IPS-18a (cell line): ENCODE measurements at regions not wholly inside any gene's neighbourhood (a gene's known extent, or its start where the extent isn't known, plus 50 kb on each side); places are given as distances from the start of the nearest gene placed in this dataset.

Experiments used
- H3K27ac ChIP-seq: one replicate; pipeline ENCODE4 v1.5.1; 2013; ENCODE audit warnings: low read length
- H3K27me3 ChIP-seq: one replicate; pipeline ENCODE4 v1.6.1; 2013; ENCODE audit warnings: mild to moderate bottlenecking, low read length; ENCODE audit not compliant: control insufficient read depth, insufficient read depth
- H3K36me3 ChIP-seq: one replicate; pipeline ENCODE4 v1.6.1; 2013; ENCODE audit warnings: low read depth, low read length; ENCODE audit not compliant: control insufficient read depth
- H3K4me1 ChIP-seq: one replicate; pipeline ENCODE4 v1.6.1; 2013; ENCODE audit warnings: low read depth, low read length; ENCODE audit not compliant: control insufficient read depth
- H3K4me3 ChIP-seq: one replicate; pipeline ENCODE4 v1.5.1; 2013; ENCODE audit warnings: low read length
- H3K9ac ChIP-seq: one replicate; pipeline ENCODE4 v1.6.1; 2013; ENCODE audit warnings: mild to moderate bottlenecking, low read length, moderate library complexity
- H3K9me3 ChIP-seq: one replicate; pipeline ENCODE4 v1.6.1; 2013; ENCODE audit warnings: low read depth, low read length; ENCODE audit not compliant: control insufficient read depth

DNA sequence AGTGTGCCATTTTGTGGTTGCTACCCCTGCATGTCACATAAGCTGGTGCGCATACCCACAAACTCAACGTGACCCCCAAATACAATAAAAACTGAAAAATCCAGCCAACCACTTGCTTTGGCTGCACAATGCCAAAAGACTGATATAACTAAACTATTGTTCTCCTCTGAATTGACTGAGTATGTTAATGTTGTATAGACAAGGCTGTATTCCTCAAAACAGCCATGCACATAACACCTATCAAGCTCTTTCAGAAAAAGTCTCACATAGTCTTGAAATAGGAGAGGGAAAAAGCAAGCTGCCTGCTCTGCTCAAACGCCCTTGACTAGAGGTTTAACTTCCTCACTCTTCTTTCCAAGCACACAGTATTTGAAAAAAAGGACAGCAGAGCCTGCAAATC, 126.4 kb upstream of the NOCT start:
- H3K4me3 ChIP-seq = no peak overlapping the region
- no peak overlapping the region for H3K9ac ChIP-seq
- H3K27ac ChIP-seq = no peak overlapping the region
- H3K4me1 ChIP-seq = peaks cover 18% of the 10 kb centered on the region
- H3K9me3 ChIP-seq = peaks cover 4% of the 10 kb centered on the region
- no peaks in the 10 kb centered on the region for H3K27me3 ChIP-seq
- no peaks in the 10 kb centered on the region for H3K36me3 ChIP-seq

DNA sequence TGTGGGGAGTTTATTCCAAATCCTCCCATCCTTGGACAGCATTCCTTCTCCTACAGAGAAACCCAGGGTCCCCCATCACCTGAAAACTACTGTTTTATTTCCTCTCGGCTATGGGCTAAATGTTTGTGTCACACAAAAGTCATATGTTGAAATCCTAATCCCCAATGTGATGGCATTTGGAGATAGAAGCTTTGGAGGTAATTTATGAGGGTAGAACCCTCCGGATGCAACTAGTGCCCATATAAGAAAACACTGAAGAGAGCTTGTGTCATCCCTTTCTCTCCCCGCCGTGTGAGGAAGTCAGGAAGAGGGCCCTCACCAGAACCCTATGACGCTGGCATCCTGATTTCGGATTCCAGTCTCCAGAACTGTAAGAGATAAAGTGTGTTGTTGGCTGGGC, 127.8 kb upstream of the NOCT start:
- Histone ChIP-seq H3K9me3 (peaks cover 4% of the 10 kb centered on the region), H3K27me3 (no peaks in the 10 kb centered on the region), H3K4me1 (peaks cover 18% of the 10 kb centered on the region), H3K4me3 (no peak overlapping the region), H3K36me3 (no peaks in the 10 kb centered on the region), H3K9ac (no peak overlapping the region), H3K27ac (no peak overlapping the region)

DNA sequence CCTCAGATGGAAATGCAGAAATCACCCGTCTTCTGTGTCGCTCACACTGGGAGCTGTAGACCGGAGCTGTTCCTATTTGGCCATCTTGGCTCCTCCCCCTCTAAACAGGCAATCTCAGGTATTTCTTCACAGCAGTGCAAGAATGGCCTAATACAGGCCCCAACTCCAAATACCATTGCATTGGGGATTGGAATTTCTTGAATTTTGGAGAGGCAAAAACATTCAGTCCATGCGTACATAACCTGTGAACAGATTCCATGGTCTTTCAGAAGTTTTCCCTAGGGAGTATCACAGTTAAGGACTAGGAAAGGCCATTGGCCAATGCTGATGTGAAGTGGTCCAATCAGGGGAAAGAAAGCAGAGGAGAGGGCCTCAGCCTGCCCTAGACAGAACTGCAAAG, 128.2 kb upstream of the NOCT start:
- Histone ChIP-seq H3K27ac (no peak overlapping the region), H3K9me3 (peaks cover 4% of the 10 kb centered on the region), H3K4me3 (no peak overlapping the region), H3K9ac (no peak overlapping the region), H3K27me3 (no peaks in the 10 kb centered on the region), H3K36me3 (no peaks in the 10 kb centered on the region), H3K4me1 (peaks cover 17% of the 10 kb centered on the region)

DNA sequence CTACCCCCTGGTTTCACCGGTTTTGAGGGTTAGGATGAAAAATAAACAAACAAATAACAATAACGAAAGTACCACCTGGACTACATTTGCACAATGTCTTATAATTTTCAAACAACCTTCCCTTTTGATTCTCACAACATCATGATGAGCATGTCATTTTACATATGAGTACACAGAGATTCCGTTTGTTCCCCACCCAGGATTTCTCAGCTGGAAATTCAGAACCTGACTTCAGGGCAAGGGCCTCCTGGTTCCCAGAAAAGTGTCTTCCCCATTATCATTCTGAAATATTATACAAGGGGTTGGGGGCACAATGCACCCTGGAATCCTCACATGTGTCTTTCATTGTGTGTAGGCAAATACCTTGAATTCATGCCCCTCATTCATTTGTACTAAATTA, 135.8 kb upstream of the NOCT start:
- no peaks in the 10 kb centered on the region for H3K27me3 ChIP-seq
- H3K4me3 ChIP-seq = no peak overlapping the region
- no peak overlapping the region for H3K27ac ChIP-seq
- H3K9me3 ChIP-seq = no peaks in the 10 kb centered on the region
- H3K4me1 ChIP-seq = no peaks in the 10 kb centered on the region
- H3K36me3 ChIP-seq = no peaks in the 10 kb centered on the region
- H3K9ac ChIP-seq = no peak overlapping the region

DNA sequence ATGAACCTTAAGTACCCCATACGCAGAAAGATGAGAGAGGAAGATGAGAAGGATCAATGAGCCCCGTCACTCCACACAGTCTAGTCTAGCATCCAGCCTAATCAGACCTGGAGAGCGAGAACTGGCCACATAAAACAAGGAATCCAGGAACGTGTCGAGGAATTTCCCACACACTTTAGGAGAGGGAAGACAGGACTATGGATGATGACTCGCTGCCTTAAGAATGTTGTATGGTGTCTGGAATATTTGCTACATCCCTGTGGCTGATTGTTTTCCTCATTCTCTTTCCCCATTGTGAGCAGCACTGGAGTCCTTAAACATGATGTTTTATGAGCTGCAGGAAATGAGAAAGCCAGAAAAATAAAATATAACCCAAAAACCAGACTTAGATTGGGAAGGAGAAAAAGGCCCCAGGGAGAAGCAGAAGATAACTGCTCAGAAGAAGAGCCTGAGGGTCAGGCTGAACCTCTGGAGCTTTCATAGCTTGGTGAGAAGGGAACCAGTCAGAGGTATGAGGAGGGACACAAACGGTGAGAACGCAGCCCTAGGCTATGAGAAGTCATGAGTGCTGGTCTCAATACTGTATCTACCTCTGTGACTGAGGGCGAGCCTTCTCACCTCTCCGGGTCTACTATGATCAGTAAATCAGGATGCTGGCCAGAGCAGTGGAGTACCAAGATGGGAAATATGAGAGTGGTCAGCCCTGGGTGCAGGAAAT, 139.5 kb upstream of the NOCT start:
- no peaks in the 10 kb centered on the region for H3K4me1 ChIP-seq
- no peak overlapping the region for H3K4me3 ChIP-seq
- H3K27ac ChIP-seq = no peak overlapping the region
- no peak overlapping the region for H3K9ac ChIP-seq
- H3K36me3 ChIP-seq = no peaks in the 10 kb centered on the region
- no peaks in the 10 kb centered on the region for H3K27me3 ChIP-seq
- H3K9me3 ChIP-seq = no peaks in the 10 kb centered on the region

DNA sequence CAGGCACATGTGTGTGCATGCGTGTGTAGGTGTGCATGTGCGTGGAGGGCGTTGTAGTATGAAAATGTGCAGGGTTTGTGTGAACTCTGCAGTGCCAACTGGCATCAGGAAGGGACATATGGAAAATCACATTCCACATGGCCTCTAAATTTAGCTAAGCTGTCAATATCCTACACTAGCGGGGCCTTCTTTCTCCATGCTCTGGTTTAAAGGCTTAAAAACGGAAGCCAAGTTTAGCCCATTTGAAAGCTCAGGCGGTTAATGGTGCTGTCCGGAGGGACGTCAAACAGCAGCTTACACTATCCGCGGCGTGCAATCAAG, 144.1 kb upstream of the NOCT start:
- Histone ChIP-seq H3K9ac (no peak overlapping the region), H3K4me1 (peaks cover 5% of the 10 kb centered on the region), H3K27ac (no peak overlapping the region), H3K9me3 (no peaks in the 10 kb centered on the region), H3K4me3 (no peak overlapping the region), H3K36me3 (no peaks in the 10 kb centered on the region), H3K27me3 (no peaks in the 10 kb centered on the region)

DNA sequence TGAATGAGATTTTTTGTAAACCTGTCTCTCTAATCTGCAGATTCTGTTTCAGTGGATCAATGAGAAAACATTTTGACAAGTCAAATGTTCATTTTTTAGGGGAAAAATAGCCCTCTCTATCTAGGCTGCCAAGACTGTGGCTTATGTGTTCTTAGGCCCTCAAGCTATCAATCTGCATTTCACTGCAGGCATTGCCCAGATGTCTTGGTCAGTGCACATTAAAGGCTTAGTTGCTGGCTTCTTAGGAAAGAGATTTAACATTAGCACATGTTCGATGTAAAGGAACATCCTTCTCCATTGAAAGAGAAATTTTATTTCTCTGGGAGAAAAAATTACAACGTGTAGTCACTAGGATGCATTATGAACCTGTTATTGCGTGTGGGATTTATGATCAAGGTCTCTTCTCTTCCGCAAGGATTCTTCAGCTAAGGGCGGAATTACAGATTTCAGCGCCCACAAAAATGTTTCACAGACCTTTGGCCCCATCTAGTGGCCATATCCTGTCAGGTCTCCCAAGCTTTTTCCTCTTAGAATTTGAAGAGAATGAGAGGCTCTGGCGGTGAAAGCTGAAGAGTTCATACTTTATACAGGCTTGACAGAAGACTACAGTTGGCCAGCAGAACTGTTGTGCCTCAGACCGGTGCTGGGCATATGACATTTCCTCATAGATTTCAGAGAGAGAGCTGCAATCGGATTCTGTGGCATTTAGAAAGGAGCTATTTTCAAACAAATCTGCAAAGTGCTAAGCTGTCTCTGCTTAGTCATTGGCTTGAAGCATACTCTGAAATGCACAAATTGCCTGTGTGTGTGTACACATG, 144.6 kb upstream of the NOCT start:
- H3K27me3 ChIP-seq = no peaks in the 10 kb centered on the region
- no peak overlapping the region for H3K27ac ChIP-seq
- no peak overlapping the region for H3K9ac ChIP-seq
- no peak overlapping the region for H3K4me3 ChIP-seq
- H3K9me3 ChIP-seq = no peaks in the 10 kb centered on the region
- H3K4me1 ChIP-seq = peaks cover 5% of the 10 kb centered on the region
- no peaks in the 10 kb centered on the region for H3K36me3 ChIP-seq

DNA sequence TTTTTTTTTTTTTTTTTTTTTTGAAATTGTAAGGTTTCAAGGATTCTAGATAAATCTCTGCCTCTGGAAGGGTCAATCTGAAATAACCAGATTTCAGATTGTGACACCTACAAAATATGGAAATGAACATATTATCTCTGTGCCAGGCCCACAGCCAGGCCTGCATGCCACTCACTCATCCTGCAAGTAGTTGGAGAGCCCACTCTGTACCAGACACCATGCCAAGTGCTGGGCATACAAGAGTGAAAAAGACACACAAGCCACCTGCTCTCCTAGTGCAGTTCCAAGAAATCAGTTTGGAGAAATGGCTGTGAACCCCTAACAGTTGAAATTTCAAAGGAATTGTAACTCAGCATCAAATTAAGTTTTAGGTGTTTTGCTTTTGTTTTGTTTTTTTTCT, 145.9 kb upstream of the NOCT start:
- no peaks in the 10 kb centered on the region for H3K27me3 ChIP-seq
- H3K9me3 ChIP-seq = no peaks in the 10 kb centered on the region
- no peak overlapping the region for H3K4me3 ChIP-seq
- no peak overlapping the region for H3K27ac ChIP-seq
- no peak overlapping the region for H3K9ac ChIP-seq
- H3K36me3 ChIP-seq = no peaks in the 10 kb centered on the region
- peaks cover 8% of the 10 kb centered on the region for H3K4me1 ChIP-seq

DNA sequence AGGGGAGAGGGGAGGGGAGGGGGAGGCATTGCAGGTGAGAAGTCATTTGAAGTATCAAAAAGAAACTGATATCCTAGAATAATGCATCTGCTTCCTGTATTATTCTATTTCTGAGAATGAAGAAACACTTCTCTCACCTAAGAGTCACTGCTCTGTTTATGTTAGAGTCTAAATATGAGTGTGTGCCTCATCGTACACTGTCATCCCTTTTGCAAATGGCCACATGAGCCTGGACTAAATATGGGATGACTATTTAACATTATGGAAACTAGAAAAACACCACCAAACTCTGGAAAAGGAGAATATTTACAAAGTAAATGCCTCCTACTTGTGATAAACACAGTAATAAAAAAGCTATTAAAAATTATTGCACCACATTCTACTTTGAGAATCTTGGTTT, 146.4 kb upstream of the NOCT start:
- Histone ChIP-seq H3K4me3 (no peak overlapping the region), H3K9ac (no peak overlapping the region), H3K27me3 (no peaks in the 10 kb centered on the region), H3K27ac (no peak overlapping the region), H3K4me1 (peaks cover 8% of the 10 kb centered on the region), H3K9me3 (no peaks in the 10 kb centered on the region), H3K36me3 (no peaks in the 10 kb centered on the region)

DNA sequence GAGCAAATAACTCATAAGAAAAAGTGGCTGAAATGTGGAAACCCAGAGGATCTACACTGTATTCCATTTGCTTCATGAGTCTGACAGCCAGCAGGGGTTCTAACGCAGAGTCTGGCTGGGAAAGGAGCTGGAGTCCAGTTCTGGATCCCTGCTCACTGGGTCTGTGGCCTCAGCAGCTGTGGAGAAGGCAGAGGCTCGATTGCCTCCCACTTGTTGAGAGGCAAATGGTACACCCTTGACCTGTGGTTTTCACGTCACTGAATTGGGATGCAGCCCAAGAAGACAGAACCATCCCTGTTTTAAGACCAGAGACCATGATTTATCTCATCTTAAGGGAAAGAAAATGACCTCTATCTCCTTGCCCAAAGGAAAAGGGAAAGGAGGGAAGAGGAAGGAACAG, 147.0 kb upstream of the NOCT start:
- Histone ChIP-seq H3K9ac (no peak overlapping the region), H3K36me3 (no peaks in the 10 kb centered on the region), H3K4me1 (peaks cover 8% of the 10 kb centered on the region), H3K9me3 (no peaks in the 10 kb centered on the region), H3K27ac (no peak overlapping the region), H3K27me3 (no peaks in the 10 kb centered on the region), H3K4me3 (no peak overlapping the region)

DNA sequence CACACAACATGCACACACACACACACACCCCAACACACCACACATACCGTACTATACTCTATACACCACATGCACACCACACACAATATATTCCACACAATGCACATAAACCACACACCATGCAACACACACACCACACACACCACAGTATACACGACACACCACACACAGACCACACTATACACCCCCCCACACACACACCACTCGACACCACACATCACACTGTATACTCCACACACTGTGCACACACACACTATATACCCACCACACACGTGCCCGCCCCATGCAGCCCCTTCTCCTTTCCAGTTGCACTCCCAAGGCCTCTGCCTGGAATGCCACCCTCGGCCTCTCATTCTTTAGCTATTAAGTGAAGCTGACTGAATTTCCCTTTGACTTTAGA, 148.2 kb upstream of the NOCT start:
- Histone ChIP-seq H3K9ac (no peak overlapping the region), H3K9me3 (no peaks in the 10 kb centered on the region), H3K4me3 (no peak overlapping the region), H3K36me3 (no peaks in the 10 kb centered on the region), H3K4me1 (peaks cover 8% of the 10 kb centered on the region), H3K27ac (no peak overlapping the region), H3K27me3 (no peaks in the 10 kb centered on the region)

DNA sequence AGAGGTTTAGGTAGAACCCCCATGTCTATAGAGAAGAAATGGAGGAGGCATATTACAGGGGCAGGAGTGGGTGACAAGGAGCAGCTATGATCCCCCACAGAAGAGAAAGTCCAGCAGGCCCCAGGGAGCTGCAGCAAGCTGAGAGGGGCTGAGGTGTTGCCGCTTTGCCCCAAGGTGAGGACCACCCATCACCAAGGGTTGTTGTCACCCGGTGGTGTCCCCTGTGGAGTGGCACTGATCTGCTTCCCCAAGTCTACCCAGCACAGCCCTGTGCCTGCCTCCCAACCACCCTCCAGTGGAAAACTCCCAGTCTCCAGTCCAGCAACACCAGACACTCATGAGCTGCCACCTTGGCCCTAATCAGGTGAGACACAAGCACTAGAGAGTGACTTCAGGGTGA, 149.3 kb upstream of the NOCT start:
- Histone ChIP-seq H3K27me3 (no peaks in the 10 kb centered on the region), H3K4me1 (peaks cover 8% of the 10 kb centered on the region), H3K9me3 (no peaks in the 10 kb centered on the region), H3K27ac (no peak overlapping the region), H3K4me3 (no peak overlapping the region), H3K36me3 (no peaks in the 10 kb centered on the region), H3K9ac (no peak overlapping the region)
